Glomerular visceral epithelial cell (primary cell): ENCODE measurements at regions not wholly inside any gene's neighbourhood (a gene's known extent, or its start where the extent isn't known, plus 50 kb on each side); places are given as distances from the start of the nearest gene placed in this dataset.

Source experiments
- DNase-seq: peaks from one replicate; pipeline ENCODE4 v3.0.0-alpha.2; 2016; ENCODE audit errors: extremely low spot score

DNA sequence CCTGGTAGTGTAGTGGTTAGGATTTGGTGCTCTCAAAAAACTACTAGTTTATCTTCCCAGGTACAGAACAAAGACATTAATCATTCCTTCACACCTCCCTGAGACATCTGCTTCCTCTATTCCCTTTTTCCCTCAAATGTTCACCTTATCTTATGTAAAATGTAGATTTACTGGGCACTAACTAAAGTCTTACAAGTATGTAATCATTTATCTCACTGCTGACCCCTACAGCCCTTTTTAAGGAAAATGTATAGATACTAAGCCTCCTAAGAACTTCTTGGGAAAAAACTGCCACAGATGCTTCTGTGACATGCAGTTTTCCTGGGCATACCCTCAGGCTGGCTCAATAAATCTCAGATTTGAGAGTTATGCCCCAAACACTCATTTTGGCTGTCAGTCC is 50.8 kb upstream of the NEK7 start:
- DNase-seq: no peak
